ENCODE measurements at regions not wholly inside any gene's neighbourhood (a gene's known extent, or its start where the extent isn't known, plus 50 kb on each side); places are given as distances from the start of the nearest gene placed in this dataset.

- H3K27ac ChIP-seq (ENCODE audit: low read length in 2 of 2), result no peak overlapping the region
- ChIA-PET CTCF (no interaction called here), POLR2A (no interaction called here)
- no peak for ATAC-seq (ENCODE audit: low read depth)
- Mint-ChIP-seq H3K9me3 (ENCODE audit: insufficient read depth) (no peaks in the 10 kb centered on the region), H3K4me3 (no peak overlapping the region), H3K27ac (no peak overlapping the region), H3K27me3 (peaks cover 3% of the 10 kb centered on the region), H3K4me1 (no peaks in the 10 kb centered on the region)
- no peak overlapping the region for H3K4me3 ChIP-seq (ENCODE audit: control extremely low read depth in 1 of 5, extremely low read depth in 1 of 5, insufficient read depth in 1 of 5, low read depth in 2 of 5, low read length in 4 of 5)
- DNase-seq, result no peak
- H4K20me1 ChIP-seq (ENCODE audit: control insufficient read depth, insufficient read depth, low read length, poor library complexity, severe bottlenecking), result no peaks in the 10 kb centered on the region
- no peaks in the 10 kb centered on the region for H3K9me3 ChIP-seq (ENCODE audit: control extremely low read depth in 1 of 3, control insufficient read depth in 2 of 3, insufficient read depth in 1 of 3, low read length in 2 of 3)
- TF ChIP-seq CTCF (IDR thresholded peaks at IDR 0.05) (no peak), EZH2 (IDR thresholded peaks at IDR 0.05; ENCODE audit: borderline replicate concordance, insufficient read depth, low read depth, low read length, poor library complexity, severe bottlenecking) (no peak)
- H3K4me2 ChIP-seq (replicated peaks; ENCODE audit: low read depth, low read length, poor library complexity, severe bottlenecking), result no peak overlapping the region
- H3K9ac ChIP-seq (ENCODE audit: low read length), result no peak overlapping the region
- peaks cover 0 to 8% (median 0%) of the 10 kb centered on the region in 4 experiments for H3K27me3 ChIP-seq (replicated peaks in 1 of 4; ENCODE audit: control extremely low read depth in 1 of 4, control insufficient read depth in 3 of 4, insufficient read depth in 4 of 4, low read length in 3 of 4)
- intact Hi-C loops (cut with micrococcal nuclease), result no loop called here
- H2AFZ ChIP-seq (ENCODE audit: insufficient read depth, low read depth, low read length, poor library complexity, severe bottlenecking), result no peak overlapping the region
- no peaks in the 10 kb centered on the region for H3K4me1 ChIP-seq (ENCODE audit: control insufficient read depth in 2 of 2, insufficient read depth in 2 of 2, low read length in 2 of 2)
- H3K36me3 ChIP-seq (replicated peaks in 1 of 2; ENCODE audit: control extremely low read depth in 1 of 2, control insufficient read depth in 1 of 2, extremely low read depth in 1 of 2, insufficient read depth in 2 of 2, low read length in 1 of 2), result no peaks in the 10 kb centered on the region
- no peaks in the 10 kb centered on the region for H3K79me2 ChIP-seq (ENCODE audit: control insufficient read depth, insufficient read depth, low read length)
- 94% methylated on average over 9 of the region's 12 CpGs for WGBS (ENCODE audit: insufficient coverage)
These were observed 528.4 kb downstream of the MIAT start for GRCh38 chr22:27185760-27186302.

GRCh38 chr22:27186643-27187042 lies 529.3 kb downstream of the MIAT start:
- ATAC-seq (ENCODE audit: low read depth) (no peak), DNase-seq (no peak)
- no peaks in the 10 kb centered on the region for H3K36me3 ChIP-seq (replicated peaks in 1 of 2; ENCODE audit: control extremely low read depth in 1 of 2, control insufficient read depth in 1 of 2, extremely low read depth in 1 of 2, insufficient read depth in 2 of 2, low read length in 1 of 2)
- intact Hi-C loops (cut with micrococcal nuclease), result no loop called here
- ChIA-PET CTCF (no interaction called here), POLR2A (no interaction called here)
- H2AFZ ChIP-seq (ENCODE audit: insufficient read depth, low read depth, low read length, poor library complexity, severe bottlenecking), result no peak overlapping the region
- H3K4me3 Mint-ChIP-seq, result no peak overlapping the region
- H4K20me1 ChIP-seq (ENCODE audit: control insufficient read depth, insufficient read depth, low read length, poor library complexity, severe bottlenecking), result no peaks in the 10 kb centered on the region
- H3K27ac ChIP-seq (ENCODE audit: low read length in 2 of 2), result no peak overlapping the region
- no peaks in the 10 kb centered on the region for H3K4me1 Mint-ChIP-seq
- peaks cover 0 to 8% (median 0%) of the 10 kb centered on the region in 4 experiments for H3K27me3 ChIP-seq (replicated peaks in 1 of 4; ENCODE audit: control extremely low read depth in 1 of 4, control insufficient read depth in 3 of 4, insufficient read depth in 4 of 4, low read length in 3 of 4)
- peaks cover 3% of the 10 kb centered on the region for H3K27me3 Mint-ChIP-seq
- TF ChIP-seq EZH2 (IDR thresholded peaks at IDR 0.05; ENCODE audit: borderline replicate concordance, insufficient read depth, low read depth, low read length, poor library complexity, severe bottlenecking), result no peak
- TF ChIP-seq CTCF (IDR thresholded peaks at IDR 0.05), result no peak
- H3K79me2 ChIP-seq (ENCODE audit: control insufficient read depth, insufficient read depth, low read length), result no peaks in the 10 kb centered on the region
- H3K4me3 ChIP-seq (ENCODE audit: control extremely low read depth in 1 of 5, extremely low read depth in 1 of 5, insufficient read depth in 1 of 5, low read depth in 2 of 5, low read length in 4 of 5), result no peak overlapping the region
- no peaks in the 10 kb centered on the region for H3K9me3 Mint-ChIP-seq (ENCODE audit: insufficient read depth)
- H3K27ac Mint-ChIP-seq, result no peak overlapping the region
- 82% methylated on average over 3 of the region's 7 CpGs for WGBS (ENCODE audit: insufficient coverage)
- H3K9me3 ChIP-seq (ENCODE audit: control extremely low read depth in 1 of 3, control insufficient read depth in 2 of 3, insufficient read depth in 1 of 3, low read length in 2 of 3), result peaks cover 0 to 4% (median 0%) of the 10 kb centered on the region in 3 donors
- no peak overlapping the region for H3K9ac ChIP-seq (ENCODE audit: low read length)
- H3K4me1 ChIP-seq (ENCODE audit: control insufficient read depth in 2 of 2, insufficient read depth in 2 of 2, low read length in 2 of 2), result no peaks in the 10 kb centered on the region
- H3K4me2 ChIP-seq (replicated peaks; ENCODE audit: low read depth, low read length, poor library complexity, severe bottlenecking), result no peak overlapping the region
